Stimulated activated CD4-positive, alpha-beta T cell treated with anti-CD3 and anti-CD28 coated beads, Interleukin-15, amount 100 ng/mL, for 48 hours (primary cell): ENCODE measurements at regions not wholly inside any gene's neighbourhood (a gene's known extent, or its start where the extent isn't known, plus 50 kb on each side); places are given as distances from the start of the nearest gene placed in this dataset.
A peak's percentile ranks its signal among the peaks of the same experiment; 100 is the strongest.

Experiments used
- DNase-seq, 2 donors: peaks; one replicate each; pipeline ENCODE4 v3.0.0-alpha.2; 2020; ENCODE audit warnings: low read depth in 2 of 2

DNA sequence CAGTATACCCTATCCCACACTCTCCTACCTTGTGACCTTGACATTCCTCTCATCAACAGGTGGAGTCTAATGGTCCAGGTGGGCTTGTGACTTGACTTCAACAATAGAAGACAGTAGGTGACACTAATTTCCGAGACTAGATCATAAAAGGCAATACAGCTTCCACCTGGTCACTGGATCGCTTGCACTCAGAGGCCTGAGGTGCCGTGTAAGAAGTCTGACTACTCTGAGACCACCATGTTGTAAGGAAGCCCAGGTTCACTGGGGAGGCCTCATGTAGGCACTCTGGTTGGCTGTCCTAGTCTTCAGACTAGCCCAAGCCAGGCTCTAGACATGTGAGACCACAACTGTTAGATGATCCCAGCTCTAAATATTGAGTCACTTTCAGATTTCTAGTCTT lies 370.4 kb downstream of the MID1IP1 start:
- no peak for DNase-seq

DNA sequence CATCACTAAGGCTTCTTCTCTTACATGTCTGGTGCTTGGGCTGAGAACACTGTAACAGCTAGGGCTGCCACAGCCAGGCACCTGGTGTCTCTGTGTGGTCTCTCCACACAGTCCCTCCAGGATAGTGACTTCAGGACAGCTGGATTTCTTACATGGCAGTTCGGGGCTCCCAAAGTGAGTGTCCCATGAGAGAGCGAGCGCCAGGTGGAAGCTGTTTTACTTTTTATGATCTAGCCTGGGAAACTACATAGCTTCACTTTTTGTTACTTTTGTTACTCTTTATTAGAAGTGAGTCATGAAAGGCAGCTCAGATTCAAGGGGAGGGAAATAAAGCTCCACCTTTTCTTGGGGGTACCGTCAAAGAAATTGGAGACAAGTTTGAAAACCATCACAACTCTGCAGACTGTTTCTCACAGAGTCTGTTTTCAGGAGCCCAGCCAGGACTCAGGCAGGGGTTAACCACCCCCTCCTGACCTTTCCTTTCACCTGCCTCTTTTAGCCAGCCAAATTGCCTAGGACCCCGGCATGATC lies 373.0 kb downstream of the MID1IP1 start:
- DNase-seq: no peak

DNA sequence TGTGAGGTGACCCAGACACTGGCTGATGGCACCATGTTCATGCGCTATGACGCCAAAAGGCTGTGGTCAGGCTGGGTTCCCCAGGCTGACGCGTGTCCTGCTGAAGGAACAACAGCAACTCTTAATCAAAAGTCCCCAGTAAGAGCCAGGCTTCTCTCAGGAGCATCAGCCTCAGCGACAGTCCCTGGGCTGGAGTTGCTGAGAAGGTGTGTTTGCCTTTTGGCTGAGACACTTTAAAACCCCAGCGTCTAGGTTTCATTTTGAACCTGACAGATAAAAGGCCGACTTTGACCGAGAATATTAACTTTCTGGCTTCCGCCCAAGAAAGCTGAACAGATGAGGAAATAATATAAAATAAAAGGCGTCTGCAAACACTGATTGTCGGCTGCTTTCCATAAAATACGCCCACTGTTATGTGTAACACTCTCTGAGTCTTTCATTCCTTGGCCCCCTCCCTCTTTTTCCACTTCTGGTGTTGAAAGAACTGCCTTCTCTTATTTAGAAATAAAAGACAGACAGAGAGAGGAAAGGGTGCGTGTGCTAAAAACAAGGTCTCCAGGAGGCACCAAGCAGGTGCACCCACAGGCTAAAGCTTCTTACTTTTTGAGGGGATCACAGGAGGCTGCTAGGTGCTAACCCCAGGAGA lies 373.6 kb downstream of the MID1IP1 start:
- peak in 1 of 2 donors; percentile 16 for DNase-seq

- no peak for DNase-seq
Measured at GRCh38 chrX:39175418-39176057, 374.3 kb downstream of the MID1IP1 start.

DNA sequence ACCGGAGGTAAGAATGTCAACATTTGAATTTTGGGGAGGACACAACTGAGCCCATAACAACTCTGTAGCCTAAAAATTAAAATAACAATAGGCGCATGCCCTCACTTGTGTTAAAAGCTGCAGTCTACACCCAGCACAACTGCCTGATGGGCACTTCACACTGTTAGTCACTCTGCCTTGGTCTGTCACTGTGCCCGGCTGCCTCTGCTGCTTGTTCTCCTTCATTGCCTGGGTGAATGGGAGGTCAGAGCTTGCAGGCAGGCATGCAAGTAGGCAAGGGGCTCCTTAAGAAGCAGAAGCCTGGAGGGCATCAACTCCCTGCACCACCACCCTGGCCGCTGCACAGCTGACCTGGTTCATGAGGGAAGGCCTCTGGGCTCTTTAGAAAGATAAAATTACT lies 374.8 kb downstream of the MID1IP1 start:
- DNase-seq: no peak

DNA sequence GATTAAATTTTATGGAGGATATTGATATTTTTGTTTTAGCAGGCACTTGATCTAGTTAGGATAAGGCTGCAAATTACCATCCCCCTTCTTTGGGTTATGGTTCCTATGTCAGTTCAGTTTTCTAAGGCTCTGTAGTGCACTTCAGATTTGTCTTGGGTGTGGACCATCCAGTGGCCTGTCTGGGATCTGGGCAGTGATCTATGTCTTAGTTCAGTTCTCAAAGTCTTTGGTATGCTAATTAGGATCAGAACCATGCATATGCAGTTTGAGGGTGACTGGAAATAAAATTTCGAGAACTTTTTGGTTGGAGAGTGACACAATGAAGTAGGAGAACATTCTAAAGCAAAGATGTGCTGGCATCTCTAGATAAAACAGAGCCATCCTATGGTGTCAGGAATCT lies 388.2 kb downstream of the MID1IP1 start:
- DNase-seq: no peak

DNA sequence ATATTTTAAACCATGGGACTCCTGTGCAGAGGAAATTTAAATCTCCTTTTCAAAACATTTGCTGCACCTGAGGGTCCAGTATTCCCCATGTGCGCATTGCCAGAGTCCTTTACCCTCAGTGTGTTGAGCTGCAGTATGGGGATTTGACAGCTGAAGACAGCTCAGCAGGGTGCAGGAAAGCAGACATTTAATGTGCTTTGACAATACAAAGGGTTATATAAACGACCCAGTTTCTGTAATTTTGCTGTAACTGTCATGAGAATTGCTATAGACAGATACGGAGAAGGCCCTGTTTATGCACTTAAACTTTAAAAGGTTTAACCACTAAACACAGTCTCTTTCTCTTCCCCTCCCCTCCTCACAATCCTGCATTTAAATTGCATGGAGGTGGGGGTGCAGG lies 393.4 kb downstream of the MID1IP1 start:
- no peak for DNase-seq

DNA sequence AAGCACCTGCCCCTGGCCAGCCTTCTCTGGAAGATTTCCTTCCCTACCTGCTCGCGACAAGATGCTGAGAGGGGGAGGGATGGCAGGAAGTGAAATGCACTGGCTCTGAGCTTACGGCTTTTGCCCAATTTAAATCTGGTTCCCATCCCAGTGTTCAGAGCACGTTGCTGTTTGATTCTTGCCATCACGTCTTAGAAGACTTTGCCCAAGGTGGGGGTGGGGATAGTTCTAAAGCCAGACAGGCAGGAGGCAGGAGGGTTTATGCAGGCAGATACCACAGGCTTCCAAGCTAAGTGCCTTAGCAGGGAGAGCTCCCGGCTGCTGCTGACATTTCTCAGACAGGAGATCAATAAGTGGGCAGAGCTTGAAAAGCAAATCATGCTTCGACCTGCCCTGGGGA lies 393.9 kb downstream of the MID1IP1 start:
- DNase-seq: no peak

DNA sequence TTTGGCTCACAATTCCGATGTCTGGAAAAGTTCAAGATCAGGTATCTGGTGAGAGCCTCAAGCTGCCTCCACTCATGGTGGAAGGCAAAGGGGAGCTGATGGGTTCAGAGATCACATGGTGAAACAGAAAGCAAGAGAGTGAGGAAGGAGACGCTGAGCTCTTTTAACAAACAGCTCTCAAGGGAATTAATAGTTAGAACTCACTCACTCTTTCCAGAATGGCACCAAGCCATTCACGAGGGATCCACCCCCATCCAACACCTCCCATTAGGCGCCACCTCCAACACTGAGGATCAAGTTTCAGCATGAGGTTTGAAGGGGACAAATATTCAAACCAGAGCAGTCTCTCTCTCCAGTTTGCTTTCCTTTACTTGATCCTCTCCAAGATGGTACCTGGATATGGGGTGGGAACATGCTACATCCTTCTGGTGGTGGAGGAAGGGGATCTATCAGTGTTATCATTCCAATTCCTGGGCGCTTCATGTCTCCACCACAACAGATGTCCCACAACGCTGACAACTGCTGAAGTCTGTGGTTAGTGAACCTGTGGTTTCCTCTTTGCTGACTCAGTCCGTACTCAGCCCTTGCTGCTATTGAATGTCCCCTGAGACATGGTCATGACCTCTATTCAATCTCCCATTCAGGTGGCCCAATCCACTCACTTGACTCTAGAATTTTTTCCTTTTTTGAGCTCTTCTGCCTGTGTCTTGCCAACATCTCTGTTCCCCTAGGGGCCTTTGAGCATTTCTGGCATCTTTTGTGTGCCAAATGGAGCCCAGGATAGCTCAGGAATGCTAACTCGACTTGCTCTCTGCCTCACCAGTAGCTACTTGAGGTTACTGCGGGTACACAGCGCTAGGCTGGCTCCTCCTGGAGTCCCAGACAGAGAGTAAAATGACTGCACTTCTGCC lies 395.2 kb downstream of the MID1IP1 start:
- DNase-seq: peak in 1 of 2 donors; percentile 36

DNA sequence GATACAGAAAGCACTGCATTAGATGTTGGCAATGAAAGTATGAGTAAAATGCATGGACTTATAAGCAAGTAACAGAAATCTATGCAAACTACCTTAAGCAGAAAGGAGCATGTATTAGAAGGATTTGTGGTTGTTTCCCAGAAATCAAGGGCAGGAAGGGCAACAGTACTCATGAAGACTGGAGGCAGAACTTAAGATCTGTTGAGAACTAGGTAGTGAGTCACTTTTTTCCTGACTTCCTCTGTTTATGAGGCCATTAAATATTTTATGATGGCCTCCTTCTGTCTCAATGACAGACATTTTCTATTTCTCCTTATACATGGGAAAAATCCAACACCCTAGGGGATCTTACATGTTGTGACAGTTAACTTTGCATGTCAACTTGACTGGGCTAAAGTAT lies 398.2 kb downstream of the MID1IP1 start:
- DNase-seq: no peak

GRCh38 chrX:39201305-39201990 lies 400.2 kb downstream of the MID1IP1 start:
- no peak for DNase-seq

- no peak for DNase-seq
Measured at GRCh38 chrX:39202641-39203040, 401.4 kb downstream of the MID1IP1 start.

- no peak for DNase-seq
Measured at GRCh38 chrX:39203427-39203826, 402.2 kb downstream of the MID1IP1 start.

DNA sequence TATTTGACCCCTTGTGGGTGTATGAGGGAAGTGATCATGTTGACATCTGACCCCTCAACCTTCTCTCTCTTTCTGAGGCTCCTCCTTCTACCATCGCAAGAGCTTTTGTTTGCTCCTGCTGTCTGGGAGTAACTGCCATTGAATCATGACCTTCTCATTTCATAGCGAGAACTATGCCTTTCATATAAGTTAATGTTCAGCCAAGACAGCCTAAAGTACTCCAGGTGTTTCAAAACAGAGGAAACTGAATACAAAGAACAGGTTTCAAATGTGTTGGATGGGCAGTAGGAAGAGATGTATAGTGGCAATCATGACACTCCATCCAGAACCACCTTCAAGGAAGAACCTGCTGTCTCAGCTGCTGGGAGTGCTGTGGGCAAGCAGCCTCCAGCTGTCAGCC lies 403.1 kb downstream of the MID1IP1 start:
- no peak for DNase-seq

DNA sequence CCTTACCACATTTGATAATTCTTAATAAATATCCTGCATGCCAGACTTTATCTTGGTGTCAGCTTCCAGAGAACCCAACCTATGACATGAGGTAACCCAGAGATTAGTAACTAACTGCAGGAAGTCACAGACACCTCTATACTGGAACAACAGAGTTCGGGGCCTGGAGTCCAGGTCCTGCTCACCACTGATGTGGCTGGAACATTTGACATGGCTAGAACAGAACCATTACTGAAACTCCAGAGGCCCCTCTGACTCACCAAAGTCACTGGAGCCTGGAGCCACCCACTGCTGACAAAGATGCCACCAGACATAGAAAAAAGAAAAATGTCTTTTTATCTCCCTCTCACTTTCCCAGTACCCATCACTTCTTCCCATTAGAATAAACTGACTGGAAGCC lies 403.7 kb downstream of the MID1IP1 start:
- peak in 1 of 2 donors; percentile 40 for DNase-seq

DNA sequence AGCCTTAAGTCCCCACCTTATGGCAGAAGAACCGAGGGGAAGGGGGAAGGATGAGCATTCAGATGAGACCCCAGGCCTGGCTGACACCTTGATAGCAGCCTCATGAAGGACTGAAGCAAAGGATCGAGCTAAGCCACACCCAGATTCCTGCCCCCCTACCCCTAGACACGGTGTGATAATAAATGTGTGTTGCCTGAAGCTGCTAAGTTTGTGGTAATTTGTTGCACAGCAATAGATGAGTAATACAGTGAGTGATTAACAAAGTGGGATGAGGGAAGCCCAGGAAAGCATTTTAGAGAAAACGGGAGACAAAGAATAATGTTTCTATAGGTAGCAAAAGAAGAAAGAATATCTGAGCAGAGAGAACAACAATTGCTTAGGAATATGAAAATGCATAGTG lies 404.2 kb downstream of the MID1IP1 start:
- no peak for DNase-seq

DNA sequence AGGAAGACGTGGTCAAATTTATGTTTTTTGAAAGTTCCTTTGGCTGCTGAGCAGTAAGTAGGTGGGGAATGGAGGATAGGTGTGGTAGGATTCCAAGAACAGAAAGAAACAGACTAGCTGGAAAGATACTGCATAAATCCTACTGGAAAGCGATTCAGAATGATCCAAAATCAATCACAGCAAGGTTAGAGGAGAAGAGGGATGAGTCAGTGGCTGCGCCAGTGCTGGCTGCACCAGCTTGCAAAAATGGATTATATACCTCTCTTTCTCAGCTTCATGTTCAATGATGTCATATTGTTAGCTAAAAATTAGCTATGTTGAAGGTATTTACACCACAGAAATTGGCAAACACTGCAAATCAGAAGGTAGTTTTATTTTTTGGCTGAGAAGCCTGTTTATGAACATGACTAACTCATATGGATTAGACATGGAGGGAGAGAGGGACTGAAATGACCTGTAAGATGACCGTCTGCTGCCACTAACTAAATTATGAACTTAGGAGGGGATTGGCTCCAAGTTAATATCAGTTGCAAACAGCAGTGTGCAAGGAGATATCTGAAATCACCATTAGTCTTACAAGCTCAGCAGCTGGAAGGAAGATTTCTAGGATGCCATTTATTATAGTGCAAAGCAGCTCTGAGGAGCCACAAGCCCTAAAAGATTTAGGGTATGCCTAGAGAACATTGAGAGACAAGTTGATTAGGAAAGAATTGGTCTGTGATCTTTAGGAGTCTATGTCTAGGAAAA lies 405.3 kb downstream of the MID1IP1 start:
- no peak for DNase-seq

- DNase-seq: no peak
Measured at GRCh38 chrX:39211501-39211900, 410.2 kb downstream of the MID1IP1 start.

DNA sequence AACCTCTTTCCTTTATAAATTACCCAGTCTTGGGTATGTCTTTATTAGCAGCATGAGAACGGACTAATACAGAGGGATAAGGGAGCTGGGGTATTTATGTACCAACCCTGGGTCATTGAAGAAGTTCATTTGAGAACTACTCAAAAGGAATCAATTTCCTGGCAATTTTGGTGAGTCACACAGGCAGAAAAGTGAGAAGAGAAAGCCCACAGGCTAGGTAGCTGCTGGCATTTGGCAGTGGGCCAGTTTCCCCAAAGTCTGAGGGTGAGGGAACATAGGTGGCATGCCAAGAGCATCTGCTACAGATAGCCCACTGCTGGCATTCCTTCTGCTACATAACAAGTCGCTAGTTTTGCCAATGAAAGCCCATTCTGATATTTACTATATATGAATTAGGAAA lies 411.2 kb downstream of the MID1IP1 start:
- no peak for DNase-seq

- DNase-seq: no peak
Measured at GRCh38 chrX:39214387-39215126, 413.3 kb downstream of the MID1IP1 start.
